Trophoblast cell (in vitro differentiated cells and primary cell): ENCODE measurements at regions not wholly inside any gene's neighbourhood (a gene's known extent, or its start where the extent isn't known, plus 50 kb on each side); places are given as distances from the start of the nearest gene placed in this dataset.

Source experiments
- DNase-seq, 2 donors: peaks; one replicate each; pipeline ENCODE4 v3.0.0-alpha.2; 2016
- H2AFZ ChIP-seq: 2 replicates; pipeline ENCODE4 v1.6.1; 2013; ENCODE audit warnings: low read length, moderate library complexity, mild to moderate bottlenecking; ENCODE audit not compliant: insufficient read depth, poor library complexity
- H2AK5ac ChIP-seq: 2 replicates; pipeline ENCODE4 v1.6.1; 2013; ENCODE audit warnings: mild to moderate bottlenecking, low read length
- H2BK120ac ChIP-seq: 2 replicates; pipeline ENCODE4 v1.6.1; 2013; ENCODE audit warnings: low read length, mild to moderate bottlenecking, moderate library complexity; ENCODE audit not compliant: insufficient read depth, poor library complexity
- H2BK12ac ChIP-seq: 2 replicates; pipeline ENCODE4 v1.6.1; 2013; ENCODE audit warnings: mild to moderate bottlenecking, low read length, moderate library complexity
- H2BK5ac ChIP-seq: 2 replicates; pipeline ENCODE4 v1.6.1; 2013; ENCODE audit warnings: low read length, low read depth, moderate library complexity, mild to moderate bottlenecking; ENCODE audit not compliant: poor library complexity
- H3K14ac ChIP-seq: 2 replicates; pipeline ENCODE4 v1.6.1; 2013; ENCODE audit warnings: mild to moderate bottlenecking, low read length
- H3K18ac ChIP-seq: 2 replicates; pipeline ENCODE4 v1.6.1; 2013; ENCODE audit warnings: mild to moderate bottlenecking, low read length
- H3K23ac ChIP-seq: 2 replicates; pipeline ENCODE4 v1.6.1; 2013; ENCODE audit warnings: low read length
- H3K27ac ChIP-seq: 2 replicates; pipeline ENCODE4 v1.5.1; 2013; ENCODE audit warnings: low read depth, mild to moderate bottlenecking, inconsistent platforms, low read length, moderate library complexity
- H3K27me3 ChIP-seq: 2 replicates; pipeline ENCODE4 v1.6.1; 2013; ENCODE audit warnings: inconsistent platforms, mild to moderate bottlenecking, low read length, moderate library complexity; ENCODE audit not compliant: insufficient read depth
- H3K36me3 ChIP-seq, 2 experiments: 1 replicate in 1 of 2; 2 replicates in 1 of 2; pipeline ENCODE4 v1.6.1; 2013; ENCODE audit warnings: low read length in 2 of 2, mild to moderate bottlenecking in 2 of 2, moderate library complexity in 1 of 2; ENCODE audit not compliant: insufficient read depth in 2 of 2, control insufficient read depth in 1 of 2
- H3K4ac ChIP-seq: 2 replicates; pipeline ENCODE4 v1.6.1; 2013; ENCODE audit warnings: low read depth, mild to moderate bottlenecking, low read length, moderate library complexity
- H3K4me1 ChIP-seq, 2 experiments: 1 replicate in 1 of 2; 2 replicates in 1 of 2; pipeline ENCODE4 v1.6.1; 2013; ENCODE audit warnings: low read length in 2 of 2, mild to moderate bottlenecking in 2 of 2, moderate library complexity in 1 of 2; ENCODE audit not compliant: insufficient read depth in 2 of 2, control insufficient read depth in 1 of 2
- H3K4me2 ChIP-seq: 2 replicates; pipeline ENCODE4 v1.6.1; 2013; ENCODE audit warnings: inconsistent platforms, mild to moderate bottlenecking, low read length, moderate library complexity
- H3K4me3 ChIP-seq: 2 replicates; pipeline ENCODE4 v1.5.1; 2013; ENCODE audit warnings: mild to moderate bottlenecking, low read depth, low read length, inconsistent platforms
- H3K79me1 ChIP-seq: one replicate; pipeline ENCODE4 v1.6.1; 2013; ENCODE audit warnings: low read length
- H3K79me2 ChIP-seq: 2 replicates; pipeline ENCODE4 v1.6.1; 2013; ENCODE audit warnings: low read length, mild to moderate bottlenecking; ENCODE audit not compliant: control insufficient read depth, insufficient read depth, poor library complexity
- H3K9ac ChIP-seq: 2 replicates; pipeline ENCODE4 v1.6.1; 2013; ENCODE audit warnings: mild to moderate bottlenecking, low read length
- H3K9me3 ChIP-seq: 2 replicates; pipeline ENCODE4 v1.6.1; 2013; ENCODE audit warnings: low read depth, mild to moderate bottlenecking, control low read depth, inconsistent platforms, low read length; ENCODE audit not compliant: insufficient read depth
- H4K12ac ChIP-seq: 2 replicates; pipeline ENCODE4 v1.6.1; 2013; ENCODE audit warnings: low read depth, mild to moderate bottlenecking, low read length, moderate library complexity
- H4K8ac ChIP-seq: 2 replicates; pipeline ENCODE4 v1.6.1; 2013; ENCODE audit warnings: low read depth, mild to moderate bottlenecking, low read length, moderate library complexity
- H4K91ac ChIP-seq: one replicate; pipeline ENCODE4 v1.6.1; 2013; ENCODE audit warnings: low read depth, mild to moderate bottlenecking, low read length, moderate library complexity
- WGBS: extraction: QIAGEN DNeasy Blood & Tissue Kit; methylation state at CpG from one replicate; pipeline ENCODE4 v1.1.7; 2013; ENCODE audit warnings: missing lambda C conversion rate; ENCODE audit not compliant: insufficient read length, insufficient coverage; ENCODE audit errors: extremely low coverage; 5-methylcytosine and 5-hydroxymethylcytosine counted together

DNA sequence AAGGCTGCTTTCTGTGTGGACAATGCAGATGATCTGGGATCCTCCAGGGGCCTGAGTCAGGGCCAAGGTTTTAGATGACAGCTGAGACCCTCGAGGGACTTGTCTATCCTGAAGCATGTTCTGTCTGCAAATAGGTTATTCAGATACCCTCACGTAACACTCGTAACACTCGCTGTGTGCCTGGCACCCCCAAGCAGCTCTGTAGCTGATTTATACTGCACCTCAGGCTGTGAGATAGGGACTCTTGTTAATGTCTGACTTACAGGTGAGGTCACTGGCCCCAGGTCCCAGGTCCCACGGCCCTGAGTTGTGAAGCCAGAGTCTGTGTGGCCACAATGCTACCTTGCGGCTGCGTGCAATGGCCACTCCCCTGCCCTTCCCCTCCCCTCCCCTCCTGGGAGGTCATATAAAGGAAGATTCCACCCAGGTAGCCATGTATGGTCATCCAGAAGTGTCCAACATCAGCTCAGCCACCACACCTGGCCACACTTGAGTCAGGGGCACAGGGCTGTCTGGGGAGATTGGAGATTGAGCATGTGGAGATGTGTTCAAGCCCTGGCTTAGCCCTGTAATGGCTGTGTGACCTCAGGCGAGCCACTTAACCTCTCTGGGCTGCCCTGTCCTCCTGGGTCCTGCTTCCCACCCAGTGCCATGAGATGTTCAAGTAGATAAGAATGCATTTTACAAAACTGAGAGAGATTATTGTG is 687.7 kb downstream of the MATN1 start:
- Histone ChIP-seq H3K23ac (no peak overlapping the region), H3K27ac (no peak overlapping the region), H3K79me1 (no peaks in the 10 kb centered on the region), H3K4ac (no peak overlapping the region), H3K4me2 (no peak overlapping the region), H3K9ac (no peak overlapping the region), H3K14ac (no peak overlapping the region), H4K12ac (no peak overlapping the region), H2BK5ac (no peak overlapping the region), H3K27me3 (no peaks in the 10 kb centered on the region), H3K79me2 (no peaks in the 10 kb centered on the region), H4K91ac (no peak overlapping the region), H3K18ac (no peak overlapping the region), H3K9me3 (peaks cover 14% of the 10 kb centered on the region), H3K36me3 (no peaks in the 10 kb centered on the region), H3K4me3 (no peak overlapping the region), H2BK12ac (no peak overlapping the region), H4K8ac (no peak overlapping the region), H2AK5ac (no peak overlapping the region), H2AFZ (no peak overlapping the region), H2BK120ac (no peak overlapping the region), H3K4me1 (no peaks in the 10 kb centered on the region)
- no peak for DNase-seq
- no CpG with 5 or more reads among the region's 8 CpGs for WGBS

DNA sequence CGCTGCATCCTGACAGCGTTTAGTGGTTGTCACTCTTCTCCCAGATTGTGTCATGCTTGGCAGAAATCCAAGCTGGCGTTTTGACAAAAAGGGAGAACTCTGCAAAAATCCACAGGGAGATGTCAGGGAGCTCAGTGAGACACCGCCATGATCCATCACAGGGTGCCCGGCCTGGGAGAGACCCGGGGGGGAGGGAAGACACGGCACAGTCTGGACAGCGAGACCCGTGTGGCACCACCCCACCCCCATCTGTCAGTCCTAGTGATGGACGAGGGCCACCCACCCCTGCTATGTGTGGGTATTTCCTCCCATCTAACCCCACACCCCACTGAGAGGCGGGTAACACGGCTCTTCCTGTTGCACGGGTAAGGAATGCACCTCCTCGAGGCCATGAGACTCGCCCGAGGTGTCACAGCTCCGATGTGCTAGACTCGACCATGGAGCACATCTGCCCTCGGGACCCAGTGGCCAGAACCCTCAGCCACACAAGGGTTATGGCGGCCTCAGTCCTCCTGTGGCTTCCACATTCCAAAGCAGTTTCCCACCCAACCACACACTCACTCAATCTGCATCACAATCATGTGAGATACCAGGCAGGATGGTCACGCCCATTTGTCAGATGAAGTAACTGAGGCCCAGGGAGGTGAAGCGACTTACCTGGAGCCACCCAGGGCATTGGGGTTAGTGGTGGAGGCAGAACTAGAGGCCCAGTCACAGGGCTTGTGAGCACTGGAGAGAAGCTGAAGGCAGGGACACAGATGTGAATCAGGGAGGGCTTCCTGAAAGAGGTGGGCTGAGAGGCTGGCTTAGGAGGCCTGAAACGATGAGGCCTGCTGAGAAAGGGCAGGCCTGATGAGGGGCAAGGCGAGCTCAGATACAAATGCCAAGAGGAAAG is 688.5 kb downstream of the MATN1 start:
- no peak overlapping the region for H2BK5ac ChIP-seq
- H2BK12ac ChIP-seq = no peak overlapping the region
- H4K8ac ChIP-seq = no peak overlapping the region
- DNase-seq = no peak
- no peak overlapping the region for H3K4me2 ChIP-seq
- H2AFZ ChIP-seq = no peak overlapping the region
- no peaks in the 10 kb centered on the region for H3K79me1 ChIP-seq
- no peak overlapping the region for H3K23ac ChIP-seq
- H3K4ac ChIP-seq = no peak overlapping the region
- peaks cover 12% of the 10 kb centered on the region for H3K9me3 ChIP-seq
- H3K36me3 ChIP-seq = no peaks in the 10 kb centered on the region
- no peak overlapping the region for H3K14ac ChIP-seq
- H3K27ac ChIP-seq = no peak overlapping the region
- H2BK120ac ChIP-seq = no peak overlapping the region
- no peaks in the 10 kb centered on the region for H3K4me1 ChIP-seq
- H3K79me2 ChIP-seq = no peaks in the 10 kb centered on the region
- H3K9ac ChIP-seq = no peak overlapping the region
- H4K12ac ChIP-seq = no peak overlapping the region
- H2AK5ac ChIP-seq = no peak overlapping the region
- no CpG with 5 or more reads among the region's 24 CpGs for WGBS
- H3K27me3 ChIP-seq = no peaks in the 10 kb centered on the region
- no peak overlapping the region for H4K91ac ChIP-seq
- H3K4me3 ChIP-seq = no peak overlapping the region
- H3K18ac ChIP-seq = no peak overlapping the region

DNA sequence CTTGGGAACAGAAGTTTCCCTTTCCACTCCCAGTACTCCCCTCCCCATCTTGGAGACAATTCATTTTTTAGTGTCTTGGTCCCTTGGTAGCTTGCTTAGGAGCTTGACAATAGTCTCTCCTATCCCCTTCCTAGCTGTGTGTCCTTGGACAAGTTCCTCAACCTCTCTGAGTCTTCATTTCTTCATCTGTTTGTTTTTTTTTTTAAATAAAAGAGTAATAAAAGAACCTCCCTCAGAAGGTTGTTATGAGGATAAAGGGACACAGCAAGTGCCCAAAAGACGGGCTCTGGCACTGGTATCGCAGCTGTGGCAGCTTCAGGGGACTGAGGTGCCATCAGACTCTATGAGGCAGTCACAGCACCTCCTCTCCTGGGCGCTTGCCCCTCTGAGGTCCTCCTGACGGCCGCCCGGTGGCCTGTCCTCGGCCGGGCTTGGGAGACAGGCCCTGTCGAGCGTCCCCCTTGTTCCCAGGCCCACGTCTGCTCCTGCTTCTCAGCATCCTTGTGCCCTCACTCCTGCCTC is 689.2 kb downstream of the MATN1 start:
- Histone ChIP-seq H3K9me3 (peaks cover 10% of the 10 kb centered on the region), H3K14ac (no peak overlapping the region), H3K4me1 (no peaks in the 10 kb centered on the region), H3K36me3 (no peaks in the 10 kb centered on the region), H2AK5ac (no peak overlapping the region), H3K27ac (no peak overlapping the region), H4K12ac (no peak overlapping the region), H4K91ac (no peak overlapping the region), H3K9ac (no peak overlapping the region), H2AFZ (no peak overlapping the region), H4K8ac (no peak overlapping the region), H3K4me3 (no peak overlapping the region), H3K4ac (no peak overlapping the region), H2BK12ac (no peak overlapping the region), H3K27me3 (no peaks in the 10 kb centered on the region), H2BK5ac (no peak overlapping the region), H2BK120ac (no peak overlapping the region), H3K79me2 (no peaks in the 10 kb centered on the region), H3K18ac (no peak overlapping the region), H3K4me2 (no peak overlapping the region), H3K23ac (no peak overlapping the region), H3K79me1 (no peaks in the 10 kb centered on the region)
- DNase-seq = no peak
- no CpG with 5 or more reads among the region's 11 CpGs for WGBS

DNA sequence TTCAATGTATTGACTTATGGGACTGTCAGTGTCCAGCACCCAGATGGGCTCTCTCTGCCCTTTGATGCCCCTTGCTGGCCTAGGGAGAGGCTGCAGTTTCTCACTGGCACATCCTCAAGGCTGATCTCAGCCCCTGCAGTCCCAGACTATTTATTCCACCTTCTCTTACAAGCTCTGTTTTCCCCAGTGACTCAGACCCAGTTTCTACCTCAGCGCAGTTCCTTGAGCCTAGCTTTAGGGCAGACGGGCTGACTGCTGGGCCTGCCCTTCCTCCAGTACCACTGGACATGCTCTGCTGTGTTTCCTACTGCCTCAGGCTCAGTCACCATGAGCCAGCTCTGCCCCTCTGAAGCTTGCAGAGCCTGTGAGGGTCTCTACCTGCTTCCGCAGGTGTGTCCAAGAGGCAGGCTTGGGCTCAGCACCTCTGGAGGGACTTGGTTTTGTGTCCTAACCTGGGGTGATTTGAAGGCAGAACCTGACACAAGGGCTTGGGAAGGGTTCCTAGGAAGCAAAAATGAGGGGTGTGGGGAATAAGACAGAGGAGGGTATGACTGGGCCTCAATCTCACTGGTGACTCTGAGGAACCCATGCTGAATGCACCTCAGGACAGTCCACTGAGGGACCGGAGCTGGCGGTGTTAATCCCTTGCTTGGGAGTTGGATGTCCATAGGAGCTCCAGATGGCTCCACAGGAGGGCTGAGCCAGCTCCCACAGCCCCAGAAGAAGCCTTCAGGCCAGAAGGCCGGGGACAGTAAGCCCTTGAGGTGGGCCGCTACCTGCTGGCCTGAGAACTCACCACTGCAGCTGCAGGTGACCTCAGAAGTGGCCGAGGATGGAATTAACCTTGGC is 689.9 kb downstream of the MATN1 start:
- H4K12ac ChIP-seq = no peak overlapping the region
- DNase-seq = no peak
- H3K27me3 ChIP-seq = no peaks in the 10 kb centered on the region
- no peak overlapping the region for H3K4ac ChIP-seq
- H3K9me3 ChIP-seq = peaks cover 11% of the 10 kb centered on the region
- no peak overlapping the region for H2BK120ac ChIP-seq
- H4K8ac ChIP-seq = no peak overlapping the region
- no peak overlapping the region for H2BK5ac ChIP-seq
- H3K79me2 ChIP-seq = no peaks in the 10 kb centered on the region
- no peak overlapping the region for H2AK5ac ChIP-seq
- no peak overlapping the region for H3K18ac ChIP-seq
- H3K9ac ChIP-seq = no peak overlapping the region
- no peak overlapping the region for H3K23ac ChIP-seq
- H3K4me2 ChIP-seq = no peak overlapping the region
- no CpG with 5 or more reads among the region's 8 CpGs for WGBS
- no peaks in the 10 kb centered on the region for H3K36me3 ChIP-seq
- H2AFZ ChIP-seq = no peak overlapping the region
- no peak overlapping the region for H3K14ac ChIP-seq
- no peaks in the 10 kb centered on the region for H3K79me1 ChIP-seq
- no peak overlapping the region for H4K91ac ChIP-seq
- no peak overlapping the region for H3K4me3 ChIP-seq
- no peak overlapping the region for H3K27ac ChIP-seq
- H3K4me1 ChIP-seq = no peaks in the 10 kb centered on the region
- no peak overlapping the region for H2BK12ac ChIP-seq
